ENCODE measurements at regions not wholly inside any gene's neighbourhood (a gene's known extent, or its start where the extent isn't known, plus 50 kb on each side); places are given as distances from the start of the nearest gene placed in this dataset.
"Not testable (repeated sequence)": the region's sequence is repeated elsewhere in the genome, so short reads cannot be mapped to it uniquely, and the experiment has no call there.

GRCh38 chr7:32729335-32729675, 162.3 kb downstream of the KBTBD2 start:
- TF ChIP-seq CTCF, EP300 (IDR thresholded peaks at IDR 0.05): not testable (repeated sequence)

Data from gastroesophageal sphincter (tissue), 3 donors.